Activated CD8-positive, alpha-beta T cell treated with anti-CD3 and anti-CD28 coated beads for 36 hours (primary cell): ENCODE measurements at regions not wholly inside any gene's neighbourhood (a gene's known extent, or its start where the extent isn't known, plus 50 kb on each side); places are given as distances from the start of the nearest gene placed in this dataset.
"Not testable (repeated sequence)": the region's sequence is repeated elsewhere in the genome, so short reads cannot be mapped to it uniquely, and the experiment has no call there.

Experiments
- ATAC-seq: fragments of 200-7000 bp; cut with Tn5 transposase; one replicate; pipeline ENCODE4 v1.10.0; 2021; ENCODE audit warnings: mild to moderate bottlenecking, moderate library complexity
- CTCF ChIA-PET: fragments of 350-600 bp; sonication (Branson Sonifier 250); formaldehyde crosslinking; loops from one replicate; lab custom pipeline; 2021; ENCODE audit warnings: antibody characterized with exemption; lab: Charles Lee
- POLR2A ChIA-PET: fragments of 350-600 bp; sonication (Branson Sonifier 250); formaldehyde crosslinking; loops from one replicate; lab custom pipeline; 2021; ENCODE audit warnings: antibody characterized with exemption; lab: Charles Lee
- DNase-seq: peaks from one replicate; pipeline ENCODE4 v3.0.0-alpha.2; 2020
- H3K27ac Mint-ChIP-seq: one replicate; pipeline ENCODE4 v1.8.0; 2021; ENCODE audit warnings: mild to moderate bottlenecking, mixed read lengths
- H3K27me3 Mint-ChIP-seq: one replicate; pipeline ENCODE4 v1.8.0; 2021; ENCODE audit warnings: mixed read lengths
- H3K36me3 Mint-ChIP-seq: one replicate; pipeline ENCODE4 v1.8.0; 2021; ENCODE audit warnings: low read depth, mixed read lengths
- H3K4me1 Mint-ChIP-seq: one replicate; pipeline ENCODE4 v1.8.0; 2021; ENCODE audit warnings: low read depth, mixed read lengths
- H3K4me3 Mint-ChIP-seq: one replicate; pipeline ENCODE4 v1.8.0; 2021; ENCODE audit warnings: mild to moderate bottlenecking, moderate library complexity, mixed read lengths
- H3K9me3 Mint-ChIP-seq: one replicate; pipeline ENCODE4 v1.8.0; 2021; ENCODE audit warnings: mixed read lengths
- intact Hi-C: fragments of 100-400 bp; cut with micrococcal nuclease; formaldehyde crosslinking; loops from one replicate; pipeline ENCODE4 v1.10.0; 2022

DNA sequence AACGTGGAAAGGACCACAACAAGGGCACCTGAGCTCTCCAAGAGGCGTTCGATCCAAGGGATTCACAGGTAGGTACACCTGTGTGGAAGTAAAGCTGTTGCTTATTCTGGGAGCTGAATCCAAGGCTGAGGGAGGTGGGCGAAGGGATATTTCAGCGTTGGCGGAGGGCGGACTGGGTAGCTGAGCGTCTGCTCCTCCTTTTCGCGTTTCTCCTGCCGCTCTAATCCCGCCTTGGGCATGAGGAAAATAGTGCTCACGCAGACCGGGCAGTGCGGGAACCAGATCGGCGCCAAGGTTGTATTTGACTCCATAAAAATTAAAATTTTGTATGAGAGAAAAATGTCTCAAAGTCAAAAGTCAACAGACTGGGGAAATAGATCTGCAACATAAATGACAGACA, 3966.2 kb upstream of the OR11H1 start:
- H3K27ac Mint-ChIP-seq, DNase-seq, intact Hi-C loops, H3K4me1 Mint-ChIP-seq, ATAC-seq, H3K4me3 Mint-ChIP-seq, H3K27me3 Mint-ChIP-seq, CTCF ChIA-PET, POLR2A ChIA-PET, H3K36me3 Mint-ChIP-seq: not testable (repeated sequence)
- H3K9me3 Mint-ChIP-seq = peaks cover 16% of the 10 kb centered on the region

DNA sequence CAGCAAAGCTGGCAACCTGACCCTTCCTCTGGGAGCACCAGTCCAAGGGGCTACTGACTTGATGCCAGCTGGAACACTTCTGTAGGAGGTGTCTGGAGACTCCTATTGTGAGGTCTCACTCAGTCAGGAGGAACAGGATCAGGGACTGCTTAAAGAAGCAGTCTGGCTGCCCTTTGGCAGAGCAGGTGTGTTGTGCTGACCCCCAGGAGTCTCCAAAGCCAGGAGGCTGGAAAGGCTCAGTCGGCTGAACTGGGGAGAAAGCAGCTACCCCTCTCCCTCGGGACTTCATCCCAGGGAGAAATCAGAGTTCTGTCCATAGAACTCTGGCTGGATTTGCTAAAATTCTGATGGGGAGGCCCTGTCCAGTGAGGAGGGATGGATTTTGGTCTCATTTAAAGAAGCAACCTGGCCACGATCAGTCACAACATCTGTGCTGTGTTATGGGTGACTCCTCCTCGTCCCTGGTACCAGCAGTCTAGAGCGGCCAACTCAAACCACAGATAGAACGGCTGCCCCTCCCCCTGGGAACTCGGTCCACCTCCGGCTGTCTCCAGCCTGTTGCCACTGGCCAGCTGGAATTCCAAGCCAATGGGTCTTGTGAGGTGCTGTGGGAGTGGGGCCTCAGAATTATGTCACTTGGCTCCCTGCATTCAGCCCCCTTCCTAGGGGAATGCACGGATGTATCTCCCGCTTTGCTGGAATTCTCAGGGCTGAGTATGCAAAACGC, 3959.0 kb upstream of the OR11H1 start:
- H3K4me1 Mint-ChIP-seq, CTCF ChIA-PET, H3K27me3 Mint-ChIP-seq, ATAC-seq, H3K36me3 Mint-ChIP-seq, H3K4me3 Mint-ChIP-seq, POLR2A ChIA-PET, H3K27ac Mint-ChIP-seq, DNase-seq, intact Hi-C loops: not testable (repeated sequence)
- H3K9me3 Mint-ChIP-seq = peaks cover 44% of the 10 kb centered on the region

DNA sequence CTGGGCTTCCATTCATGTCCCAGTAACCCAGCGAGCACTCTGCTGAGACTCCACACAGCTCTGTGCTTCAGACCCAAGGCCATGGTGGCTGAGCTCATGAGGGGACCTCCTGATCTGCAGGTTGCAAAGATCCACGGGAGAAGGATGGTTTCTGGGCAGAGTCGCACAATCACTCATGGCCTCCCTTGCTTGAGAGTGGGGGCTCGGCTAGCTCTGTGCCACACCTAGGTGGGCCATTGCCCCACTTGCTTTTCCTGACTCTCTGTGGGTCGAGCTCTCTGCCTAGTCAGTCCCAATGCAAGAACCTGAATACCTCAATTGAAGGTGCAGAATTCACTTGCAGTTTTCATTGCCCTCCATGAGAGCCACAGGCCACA, 3958.4 kb upstream of the OR11H1 start:
- H3K4me3 Mint-ChIP-seq, H3K27ac Mint-ChIP-seq, DNase-seq, H3K4me1 Mint-ChIP-seq, ATAC-seq, POLR2A ChIA-PET, CTCF ChIA-PET, H3K27me3 Mint-ChIP-seq, H3K36me3 Mint-ChIP-seq, intact Hi-C loops: not testable (repeated sequence)
- peaks cover 48% of the 10 kb centered on the region for H3K9me3 Mint-ChIP-seq

DNA sequence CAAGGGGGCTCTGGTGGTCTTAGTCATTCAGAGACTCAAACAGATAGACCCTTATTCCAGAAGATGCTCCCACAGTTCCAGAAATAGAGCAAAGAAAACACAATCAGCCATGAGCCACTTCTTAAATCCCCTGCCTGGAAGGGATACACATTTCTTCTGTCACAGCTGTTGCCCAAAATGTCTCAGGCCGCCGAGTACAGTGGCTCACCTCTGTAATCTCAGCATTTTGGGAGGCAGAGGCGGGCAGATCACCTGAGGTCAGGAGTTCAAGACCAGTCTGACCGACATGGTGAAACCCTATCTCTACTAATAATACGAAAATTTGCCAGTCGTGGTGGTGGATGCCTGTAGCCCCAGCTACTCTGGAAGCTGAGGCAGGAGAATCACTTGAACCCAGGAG, 3954.8 kb upstream of the OR11H1 start:
- H3K4me1 Mint-ChIP-seq, CTCF ChIA-PET, H3K4me3 Mint-ChIP-seq, H3K27ac Mint-ChIP-seq, H3K36me3 Mint-ChIP-seq, ATAC-seq, H3K27me3 Mint-ChIP-seq, DNase-seq, POLR2A ChIA-PET, intact Hi-C loops: not testable (repeated sequence)
- H3K9me3 Mint-ChIP-seq = peaks cover 64% of the 10 kb centered on the region

DNA sequence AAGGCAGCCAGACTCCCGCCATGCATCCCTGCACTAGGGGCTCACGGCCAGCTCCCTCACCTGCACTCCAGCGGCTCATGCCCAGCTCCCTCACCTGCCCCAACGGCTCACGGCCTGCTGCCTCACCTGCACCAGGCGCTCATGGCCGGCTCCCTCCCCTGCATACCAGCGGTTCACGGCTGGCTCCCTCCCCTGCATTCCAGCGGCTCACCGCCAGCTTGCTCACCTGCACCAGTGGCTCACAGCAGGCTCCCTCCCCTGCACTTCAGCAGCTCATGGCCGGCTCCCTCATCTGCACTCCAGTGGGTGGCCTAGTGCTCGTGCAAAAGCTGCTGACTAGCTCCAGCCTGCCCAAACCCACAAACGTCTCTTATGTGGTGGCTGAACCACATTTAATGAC, 3953.8 kb upstream of the OR11H1 start:
- ATAC-seq, H3K27me3 Mint-ChIP-seq: not testable (repeated sequence)

DNA sequence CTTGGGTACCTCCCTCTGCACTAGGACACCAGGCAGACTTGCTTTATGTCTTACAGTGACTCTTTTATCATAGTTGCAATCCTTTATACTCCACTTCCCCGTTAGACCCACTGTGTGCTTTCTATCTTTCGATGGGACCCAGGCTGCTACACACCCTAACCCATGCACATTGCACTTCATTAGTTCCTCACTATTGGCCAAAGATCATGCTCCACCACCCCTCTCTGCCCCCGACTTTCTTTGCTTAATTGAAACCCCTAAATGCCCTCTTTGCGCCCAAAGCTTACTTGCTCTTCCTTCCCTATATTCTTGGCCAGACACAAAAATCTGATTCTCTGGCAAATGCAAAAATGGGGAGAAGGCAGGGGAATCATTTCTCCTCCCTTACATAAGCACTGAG, 3953.3 kb upstream of the OR11H1 start:
- peaks cover 64% of the 10 kb centered on the region for H3K9me3 Mint-ChIP-seq
- H3K4me3 Mint-ChIP-seq, DNase-seq, H3K36me3 Mint-ChIP-seq, H3K27ac Mint-ChIP-seq, CTCF ChIA-PET, H3K4me1 Mint-ChIP-seq, H3K27me3 Mint-ChIP-seq, ATAC-seq, POLR2A ChIA-PET, intact Hi-C loops: not testable (repeated sequence)

More for the DNA sequence above, 3953.8 kb upstream of the OR11H1 start:
- intact Hi-C loops, POLR2A ChIA-PET, DNase-seq, H3K4me3 Mint-ChIP-seq, H3K4me1 Mint-ChIP-seq, H3K27ac Mint-ChIP-seq, H3K36me3 Mint-ChIP-seq, CTCF ChIA-PET: not testable (repeated sequence)
- H3K9me3 Mint-ChIP-seq = peaks cover 64% of the 10 kb centered on the region

DNA sequence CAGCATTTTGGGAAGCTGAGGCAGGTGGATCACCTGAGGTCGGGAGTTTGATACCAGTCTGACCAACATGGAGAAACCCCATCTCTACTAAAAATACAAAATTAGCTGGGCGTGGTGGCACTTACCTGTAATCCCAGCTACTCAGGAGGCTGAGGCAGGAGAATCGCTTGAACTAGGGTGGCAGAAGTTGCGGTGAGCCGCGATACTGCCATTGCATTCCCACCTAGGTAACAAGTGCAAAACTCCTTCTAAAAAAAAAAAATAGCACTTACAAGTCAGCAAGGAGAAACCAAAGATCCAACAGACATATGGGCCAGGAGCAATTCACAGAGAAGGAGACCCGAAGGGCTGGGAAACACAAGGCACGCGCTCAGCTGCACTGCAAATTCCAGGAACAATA, 3951.3 kb upstream of the OR11H1 start:
- ATAC-seq, H3K27me3 Mint-ChIP-seq, H3K4me1 Mint-ChIP-seq, CTCF ChIA-PET, H3K4me3 Mint-ChIP-seq, DNase-seq, POLR2A ChIA-PET, H3K36me3 Mint-ChIP-seq, intact Hi-C loops, H3K27ac Mint-ChIP-seq: not testable (repeated sequence)
- peaks cover 65% of the 10 kb centered on the region for H3K9me3 Mint-ChIP-seq

DNA sequence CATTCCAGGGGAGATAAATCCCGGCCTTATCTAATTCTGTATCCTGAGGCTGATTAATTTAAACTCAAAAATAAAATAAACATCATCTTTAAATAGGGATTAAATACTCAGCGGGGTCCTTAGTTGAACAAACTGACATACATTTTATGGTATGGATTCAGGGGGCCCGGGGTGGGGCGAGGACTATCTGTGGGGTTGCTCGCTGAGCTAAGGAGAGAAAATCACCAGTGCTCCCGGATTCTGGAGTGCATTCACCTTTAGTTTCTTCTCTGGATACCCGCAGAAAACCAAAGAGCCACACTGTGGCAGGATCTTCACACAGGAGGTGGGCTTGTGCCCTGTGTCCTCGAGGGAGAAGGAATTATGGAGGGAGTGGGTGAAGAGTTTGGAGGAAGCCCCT, 3949.9 kb upstream of the OR11H1 start:
- H3K27ac Mint-ChIP-seq, H3K36me3 Mint-ChIP-seq, CTCF ChIA-PET, ATAC-seq, H3K27me3 Mint-ChIP-seq, H3K4me3 Mint-ChIP-seq, POLR2A ChIA-PET, intact Hi-C loops, DNase-seq, H3K4me1 Mint-ChIP-seq: not testable (repeated sequence)
- peaks cover 63% of the 10 kb centered on the region for H3K9me3 Mint-ChIP-seq

DNA sequence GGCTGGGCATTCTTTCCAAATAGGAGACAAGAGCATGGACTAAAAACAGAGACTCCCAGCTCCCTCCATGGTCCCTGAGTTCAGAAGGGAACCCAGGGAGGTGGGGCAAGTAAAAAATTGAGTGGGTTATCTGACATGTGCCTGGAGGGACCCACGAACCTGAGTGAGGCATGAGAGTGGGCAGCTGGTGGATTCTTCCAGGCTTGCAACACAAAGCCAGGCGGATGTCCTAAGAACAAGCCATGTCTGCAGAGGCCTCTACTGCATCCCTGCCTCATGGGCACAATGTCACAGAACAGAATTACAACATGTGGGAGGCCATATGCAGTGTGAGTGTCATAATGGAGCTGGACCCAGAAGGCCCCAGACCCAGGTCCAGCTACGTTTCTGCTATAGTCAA, 3949.4 kb upstream of the OR11H1 start:
- DNase-seq, ATAC-seq, H3K27me3 Mint-ChIP-seq, H3K4me1 Mint-ChIP-seq, intact Hi-C loops, H3K4me3 Mint-ChIP-seq, H3K36me3 Mint-ChIP-seq, POLR2A ChIA-PET, H3K27ac Mint-ChIP-seq, CTCF ChIA-PET: not testable (repeated sequence)
- H3K9me3 Mint-ChIP-seq = peaks cover 62% of the 10 kb centered on the region

DNA sequence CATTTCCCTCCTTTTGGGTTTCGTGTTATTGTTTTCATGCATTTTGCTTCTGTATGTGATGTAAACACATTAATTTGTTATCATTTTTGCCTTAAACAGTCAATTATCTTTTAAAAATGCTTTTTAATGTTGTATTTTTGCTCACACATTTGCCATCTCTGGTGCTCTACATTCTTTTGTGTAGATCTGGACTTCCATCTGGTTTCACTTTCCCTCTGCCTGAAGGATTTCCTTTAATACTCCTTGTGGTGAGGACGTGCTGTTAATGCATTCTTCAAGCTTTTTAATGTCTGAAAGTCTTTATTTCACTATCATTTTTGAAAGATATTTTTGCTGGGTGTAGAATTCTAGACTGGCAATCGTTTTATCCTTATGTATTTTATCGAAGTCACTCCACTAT, 3945.9 kb upstream of the OR11H1 start:
- POLR2A ChIA-PET, DNase-seq, H3K4me1 Mint-ChIP-seq, H3K27ac Mint-ChIP-seq, H3K27me3 Mint-ChIP-seq, CTCF ChIA-PET, ATAC-seq, intact Hi-C loops, H3K36me3 Mint-ChIP-seq, H3K4me3 Mint-ChIP-seq: not testable (repeated sequence)
- peaks cover 56% of the 10 kb centered on the region for H3K9me3 Mint-ChIP-seq

DNA sequence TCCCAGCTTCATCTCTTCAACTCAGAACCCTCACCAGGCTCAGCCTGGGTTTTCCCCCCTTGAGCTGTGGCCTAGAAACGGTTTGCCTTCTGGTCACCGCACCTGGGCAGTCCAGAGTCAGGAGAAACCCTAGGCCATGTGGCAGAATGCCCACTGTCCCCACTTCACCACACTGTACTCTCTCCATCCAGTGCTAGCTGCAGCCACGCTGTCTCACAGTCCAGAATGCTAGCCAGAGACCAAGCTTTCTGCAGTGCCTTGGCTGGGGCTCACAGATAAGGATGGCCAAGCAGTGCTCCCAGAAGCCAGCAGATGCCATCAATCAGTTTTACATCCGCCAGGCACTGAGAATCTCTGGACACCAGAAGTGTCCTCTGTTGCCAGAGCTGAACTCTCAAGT, 3943.8 kb upstream of the OR11H1 start:
- H3K27ac Mint-ChIP-seq, CTCF ChIA-PET: not testable (repeated sequence)
- H3K9me3 Mint-ChIP-seq = peaks cover 46% of the 10 kb centered on the region

DNA sequence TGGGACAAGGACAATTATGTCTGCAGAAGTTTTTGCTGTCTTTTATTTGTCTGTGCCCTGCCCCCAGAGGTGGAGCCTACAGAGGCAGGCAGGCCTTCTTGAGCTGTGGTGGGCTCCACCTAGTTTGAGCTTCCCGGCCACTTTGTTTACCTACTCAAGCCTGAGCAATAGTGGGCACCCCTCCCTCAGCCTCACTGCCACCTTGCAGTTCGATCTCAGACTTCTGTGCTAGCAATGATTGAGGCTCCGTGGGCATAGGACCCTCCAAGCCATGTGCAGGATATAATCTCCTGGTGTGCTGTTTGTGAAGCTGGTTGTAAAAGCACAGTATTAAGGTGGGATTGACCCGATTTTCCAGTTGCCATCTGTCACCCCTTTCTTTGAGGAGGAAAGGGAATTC, 3933.4 kb upstream of the OR11H1 start:
- DNase-seq, H3K4me3 Mint-ChIP-seq, CTCF ChIA-PET, H3K27me3 Mint-ChIP-seq, intact Hi-C loops, POLR2A ChIA-PET, H3K36me3 Mint-ChIP-seq, H3K4me1 Mint-ChIP-seq, H3K27ac Mint-ChIP-seq, ATAC-seq: not testable (repeated sequence)
- peaks cover 36% of the 10 kb centered on the region for H3K9me3 Mint-ChIP-seq

More for the DNA sequence above, 3943.8 kb upstream of the OR11H1 start:
- POLR2A ChIA-PET, ATAC-seq, H3K4me1 Mint-ChIP-seq, DNase-seq, H3K27me3 Mint-ChIP-seq, intact Hi-C loops, H3K36me3 Mint-ChIP-seq, H3K4me3 Mint-ChIP-seq: not testable (repeated sequence)
